ENCODE measurements at regions not wholly inside any gene's neighbourhood (a gene's known extent, or its start where the extent isn't known, plus 50 kb on each side); places are given as distances from the start of the nearest gene placed in this dataset.
A peak's percentile ranks its signal among the peaks of the same experiment; 100 is the strongest.

GRCh38 chr3:177610262-177610661, 413.0 kb upstream of the TBL1XR1 start:
- no peak overlapping the region for H3K4me3 ChIP-seq (ENCODE audit: low read length)
- TF ChIP-seq CTCF (conservative IDR thresholded peaks at IDR 0.05; ENCODE audit: low read length), result no peak
- no peak for DNase-seq (ENCODE audit: low read depth)

- no peak overlapping the region for H3K4me3 ChIP-seq (ENCODE audit: low read length)
- TF ChIP-seq CTCF (conservative IDR thresholded peaks at IDR 0.05; ENCODE audit: low read length), result no peak
- DNase-seq (ENCODE audit: low read depth), result no peak
Measured at GRCh38 chr3:177610686-177611633, 413.7 kb upstream of the TBL1XR1 start.

- no peak overlapping the region for H3K4me3 ChIP-seq (ENCODE audit: low read length)
- TF ChIP-seq CTCF (conservative IDR thresholded peaks at IDR 0.05; ENCODE audit: low read length), result no peak
- no peak for DNase-seq (ENCODE audit: low read depth)
Measured at GRCh38 chr3:177611752-177612334, 414.6 kb upstream of the TBL1XR1 start.

- no peak for DNase-seq (ENCODE audit: low read depth)
- H3K4me3 ChIP-seq (ENCODE audit: low read length), result no peak overlapping the region
- no peak for TF ChIP-seq CTCF (conservative IDR thresholded peaks at IDR 0.05; ENCODE audit: low read length)
Measured at GRCh38 chr3:177613901-177614300, 416.6 kb upstream of the TBL1XR1 start.

GRCh38 chr3:177615015-177615414, 417.7 kb upstream of the TBL1XR1 start:
- H3K4me3 ChIP-seq (ENCODE audit: low read length), result no peak overlapping the region
- no peak for TF ChIP-seq CTCF (conservative IDR thresholded peaks at IDR 0.05; ENCODE audit: low read length)
- peak; percentile 89 for DNase-seq (ENCODE audit: low read depth)

- peak; percentile 80 for DNase-seq (ENCODE audit: low read depth)
- H3K4me3 ChIP-seq (ENCODE audit: low read length), result no peak overlapping the region
- TF ChIP-seq CTCF (conservative IDR thresholded peaks at IDR 0.05; ENCODE audit: low read length), result no peak
Measured at GRCh38 chr3:177618873-177619733, 421.8 kb upstream of the TBL1XR1 start.

All from AG10803 (cell line).